HFFc6 (cell line): ENCODE measurements at regions not wholly inside any gene's neighbourhood (a gene's known extent, or its start where the extent isn't known, plus 50 kb on each side); places are given as distances from the start of the nearest gene placed in this dataset.
A peak's percentile ranks its signal among the peaks of the same experiment; 100 is the strongest.

ENCODE experiments used
- DNase-seq: peaks from one replicate; pipeline ENCODE4 v3.0.0-alpha.2; 2018
- H3K27ac Mint-ChIP-seq: 2 replicates; pipeline ENCODE4 v1.8.0; 2020; ENCODE audit warnings: mild to moderate bottlenecking, mixed read lengths
- H3K27me3 Mint-ChIP-seq: 2 replicates; pipeline ENCODE4 v1.8.0; 2021; ENCODE audit warnings: mild to moderate bottlenecking, moderate library complexity, mixed read lengths; ENCODE audit not compliant: insufficient read depth
- H3K36me3 Mint-ChIP-seq: 2 replicates; pipeline ENCODE4 v1.8.0; 2021; ENCODE audit warnings: low read depth, mixed read lengths
- H3K4me1 Mint-ChIP-seq: 2 replicates; pipeline ENCODE4 v1.8.0; 2020; ENCODE audit warnings: low read depth, mixed read lengths
- H3K4me3 Mint-ChIP-seq: 2 replicates; pipeline ENCODE4 v1.8.0; 2020; ENCODE audit warnings: mild to moderate bottlenecking, moderate library complexity, mixed read lengths
- H3K9me3 Mint-ChIP-seq: 2 replicates; pipeline ENCODE4 v1.8.0; 2020; ENCODE audit warnings: mild to moderate bottlenecking, mixed read lengths
- CTCF ChIP-seq: fragments of 200-600 bp; sonication (generic); IDR thresholded peaks from 2 replicates; pipeline ENCODE4 v1.5.0; 2021; ENCODE audit warnings: antibody characterized with exemption, mild to moderate bottlenecking

- DNase-seq: no peak
- no peaks in the 10 kb centered on the region for H3K9me3 Mint-ChIP-seq
- H3K4me3 Mint-ChIP-seq: no peak overlapping the region
- TF ChIP-seq CTCF: no peak
- H3K27ac Mint-ChIP-seq: no peak overlapping the region
- peaks cover 16% of the 10 kb centered on the region for H3K4me1 Mint-ChIP-seq
- no peaks in the 10 kb centered on the region for H3K36me3 Mint-ChIP-seq
- H3K27me3 Mint-ChIP-seq: peaks cover 38% of the 10 kb centered on the region
Observed at GRCh38 chr11:69904161-69904973, 85.2 kb upstream of the FGF3 start.

- TF ChIP-seq CTCF: no peak
- Mint-ChIP-seq H3K27me3 (peaks cover 38% of the 10 kb centered on the region), H3K9me3 (no peaks in the 10 kb centered on the region), H3K27ac (no peak overlapping the region), H3K36me3 (no peaks in the 10 kb centered on the region), H3K4me3 (no peak overlapping the region), H3K4me1 (peaks cover 16% of the 10 kb centered on the region)
- DNase-seq: no peak
Observed at GRCh38 chr11:69904974-69905535, 85.8 kb upstream of the FGF3 start.

GRCh38 chr11:69905611-69906452, 86.6 kb upstream of the FGF3 start:
- H3K4me1 Mint-ChIP-seq: peaks cover 10% of the 10 kb centered on the region
- H3K27ac Mint-ChIP-seq: no peak overlapping the region
- no peaks in the 10 kb centered on the region for H3K9me3 Mint-ChIP-seq
- no peak overlapping the region for H3K4me3 Mint-ChIP-seq
- no peak for DNase-seq
- H3K27me3 Mint-ChIP-seq: peaks cover 38% of the 10 kb centered on the region
- TF ChIP-seq CTCF: no peak
- H3K36me3 Mint-ChIP-seq: no peaks in the 10 kb centered on the region

GRCh38 chr11:69906453-69906907, 87.3 kb upstream of the FGF3 start:
- no peak overlapping the region for H3K27ac Mint-ChIP-seq
- TF ChIP-seq CTCF: no peak
- no peaks in the 10 kb centered on the region for H3K9me3 Mint-ChIP-seq
- peak; percentile 13 for DNase-seq
- no peak overlapping the region for H3K4me3 Mint-ChIP-seq
- H3K4me1 Mint-ChIP-seq: peaks cover 9% of the 10 kb centered on the region; the same call in 1 of the 2 replicates
- H3K36me3 Mint-ChIP-seq: no peaks in the 10 kb centered on the region
- H3K27me3 Mint-ChIP-seq: peaks cover 41% of the 10 kb centered on the region

- Mint-ChIP-seq H3K4me1 (peaks cover 9% of the 10 kb centered on the region; the same call in 1 of the 2 replicates), H3K27ac (no peak overlapping the region), H3K27me3 (peaks cover 33% of the 10 kb centered on the region), H3K4me3 (no peak overlapping the region), H3K9me3 (no peaks in the 10 kb centered on the region), H3K36me3 (no peaks in the 10 kb centered on the region)
- no peak for TF ChIP-seq CTCF
- DNase-seq: no peak
Observed at GRCh38 chr11:69907611-69908010, 88.4 kb upstream of the FGF3 start.
